GM12865 (cell line): ENCODE measurements at regions not wholly inside any gene's neighbourhood (a gene's known extent, or its start where the extent isn't known, plus 50 kb on each side); places are given as distances from the start of the nearest gene placed in this dataset.
"Not testable (repeated sequence)": the region's sequence is repeated elsewhere in the genome, so short reads cannot be mapped to it uniquely, and the experiment has no call there.

ENCODE experiments used
- DNase-seq: peaks from one replicate; pipeline ENCODE4 v3.0.0; 2010; ENCODE audit warnings: low read depth
- H3K4me3 ChIP-seq: 2 replicates; pipeline ENCODE4 v1.5.1; 2011; ENCODE audit warnings: mild to moderate bottlenecking, low read depth, low read length, control low read depth
- CTCF ChIP-seq: IDR thresholded peaks from 2 replicates; pipeline ENCODE4 v1.5.1; 2011; ENCODE audit warnings: low read length, control low read depth, low read depth, inconsistent platforms; ENCODE audit not compliant: insufficient read depth; ENCODE audit errors: missing control alignments

GRCh38 chrX:115840729-115841409 lies 279.9 kb downstream of the PLS3 start:
- DNase-seq, H3K4me3 ChIP-seq: not testable (repeated sequence)

- DNase-seq, H3K4me3 ChIP-seq: not testable (repeated sequence)
Measured at GRCh38 chrX:115850986-115851385, 290.0 kb downstream of the PLS3 start.

- not testable (repeated sequence) for H3K4me3 ChIP-seq
Measured at GRCh38 chrX:115853260-115853659, 292.3 kb downstream of the PLS3 start.

GRCh38 chrX:115881170-115881569 lies 289.4 kb upstream of the AGTR2 start:
- DNase-seq, H3K4me3 ChIP-seq: not testable (repeated sequence)

More at GRCh38 chrX:115853260-115853659, 292.3 kb downstream of the PLS3 start:
- not testable (repeated sequence) for DNase-seq

GRCh38 chrX:115884121-115884520 lies 286.4 kb upstream of the AGTR2 start:
- not testable (repeated sequence) for H3K4me3 ChIP-seq, DNase-seq

GRCh38 chrX:115888041-115888440 lies 282.5 kb upstream of the AGTR2 start:
- not testable (repeated sequence) for DNase-seq

GRCh38 chrX:115888519-115888918 lies 282.0 kb upstream of the AGTR2 start:
- H3K4me3 ChIP-seq, DNase-seq: not testable (repeated sequence)

More at GRCh38 chrX:115888041-115888440, 282.5 kb upstream of the AGTR2 start:
- not testable (repeated sequence) for H3K4me3 ChIP-seq

- no peak overlapping the region for H3K4me3 ChIP-seq
- no peak for TF ChIP-seq CTCF
- DNase-seq, result no peak
Measured at GRCh38 chrX:115889121-115889890, 281.2 kb upstream of the AGTR2 start.

GRCh38 chrX:115892056-115892708 lies 278.4 kb upstream of the AGTR2 start:
- no peak for TF ChIP-seq CTCF
- no peak for DNase-seq
- H3K4me3 ChIP-seq, result no peak overlapping the region

- no peak overlapping the region for H3K4me3 ChIP-seq
- TF ChIP-seq CTCF, result peak; percentile 4
- peak; percentile 48 for DNase-seq
Measured at GRCh38 chrX:115892787-115893671, 277.5 kb upstream of the AGTR2 start.
